ENCODE measurements at regions not wholly inside any gene's neighbourhood (a gene's known extent, or its start where the extent isn't known, plus 50 kb on each side); places are given as distances from the start of the nearest gene placed in this dataset.

DNA sequence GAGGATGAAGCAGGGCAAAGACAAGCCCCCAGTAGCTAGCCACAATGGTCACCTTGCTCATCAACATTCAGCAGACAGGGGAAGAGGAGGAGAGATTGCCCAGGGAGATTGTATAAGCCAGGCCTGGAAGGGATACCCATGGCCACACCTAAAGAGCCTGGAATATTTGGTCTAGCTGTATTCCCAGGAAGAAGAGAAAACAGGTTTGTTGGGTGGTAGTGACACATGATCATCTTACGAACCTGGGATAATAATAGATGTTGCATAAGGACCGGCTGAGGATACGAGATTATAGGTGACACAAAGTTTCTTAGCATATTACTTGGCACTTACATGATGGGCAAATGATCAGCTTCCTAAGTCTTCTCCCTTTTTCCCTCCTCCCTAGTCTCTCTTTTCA, 95.9 kb downstream of the HHIPL2 start:
- Mint-ChIP-seq H3K4me1 (ENCODE audit: low read depth) (no peaks in the 10 kb centered on the region), H3K9me3 (peaks cover 4% of the 10 kb centered on the region), H3K27ac (no peak overlapping the region), H3K4me3 (no peak overlapping the region), H3K27me3 (peaks cover 2% of the 10 kb centered on the region), H3K36me3 (ENCODE audit: low read depth) (no peaks in the 10 kb centered on the region)
- intact Hi-C loops (cut with micrococcal nuclease) = no loop called here

DNA sequence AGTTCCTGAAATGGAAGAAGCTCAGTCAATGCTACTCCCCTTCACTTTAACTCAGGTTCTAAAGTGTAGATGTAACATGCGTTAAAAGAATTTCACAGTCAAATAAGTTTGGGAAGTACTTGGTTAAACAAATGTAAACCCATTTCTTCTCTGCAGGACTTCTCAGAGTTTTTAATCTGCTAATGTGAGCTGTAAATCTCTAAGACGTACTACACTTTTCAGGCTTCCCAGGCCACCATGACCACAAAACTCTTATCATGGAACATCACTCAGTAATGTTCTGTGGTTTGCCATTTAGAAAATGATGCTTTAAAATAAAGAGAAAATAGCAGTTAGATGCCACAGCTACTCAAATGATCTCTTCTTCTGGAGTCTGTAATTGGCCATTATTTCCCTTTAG, 104.3 kb downstream of the HHIPL2 start:
- intact Hi-C loops (cut with micrococcal nuclease) = no loop called here
- no peaks in the 10 kb centered on the region for H3K27me3 Mint-ChIP-seq
- H3K4me1 Mint-ChIP-seq (ENCODE audit: low read depth) = no peaks in the 10 kb centered on the region

DNA sequence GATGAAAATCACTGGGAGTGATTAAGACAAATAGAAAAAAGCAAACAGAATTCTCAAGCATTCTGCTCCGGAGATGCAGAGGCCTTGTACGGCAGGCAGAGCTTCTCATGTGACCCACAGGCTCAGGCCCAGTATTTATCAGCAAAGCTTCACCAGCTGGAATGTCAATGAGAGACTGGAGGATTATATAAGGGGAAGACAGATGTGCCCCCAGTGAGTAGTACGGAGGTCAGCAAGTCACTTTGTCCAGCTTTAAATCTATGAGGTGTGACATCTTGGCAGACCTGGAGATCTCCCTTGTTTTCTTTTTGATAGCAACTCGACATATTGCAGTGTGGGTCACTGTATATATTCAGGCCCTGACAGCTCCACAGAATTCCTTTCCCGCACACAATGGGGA, 106.8 kb downstream of the HHIPL2 start:
- intact Hi-C loops (cut with micrococcal nuclease) = no loop called here
- no peaks in the 10 kb centered on the region for H3K27me3 Mint-ChIP-seq
- H3K36me3 Mint-ChIP-seq (ENCODE audit: low read depth) = no peaks in the 10 kb centered on the region
- H3K9me3 Mint-ChIP-seq = no peaks in the 10 kb centered on the region
- no peak overlapping the region for H3K4me3 Mint-ChIP-seq
- H3K4me1 Mint-ChIP-seq (ENCODE audit: low read depth) = no peaks in the 10 kb centered on the region
- no peak overlapping the region for H3K27ac Mint-ChIP-seq

More for the DNA sequence above, 104.3 kb downstream of the HHIPL2 start:
- Mint-ChIP-seq H3K9me3 (no peaks in the 10 kb centered on the region), H3K27ac (no peak overlapping the region), H3K36me3 (ENCODE audit: low read depth) (no peaks in the 10 kb centered on the region), H3K4me3 (no peak overlapping the region)

DNA sequence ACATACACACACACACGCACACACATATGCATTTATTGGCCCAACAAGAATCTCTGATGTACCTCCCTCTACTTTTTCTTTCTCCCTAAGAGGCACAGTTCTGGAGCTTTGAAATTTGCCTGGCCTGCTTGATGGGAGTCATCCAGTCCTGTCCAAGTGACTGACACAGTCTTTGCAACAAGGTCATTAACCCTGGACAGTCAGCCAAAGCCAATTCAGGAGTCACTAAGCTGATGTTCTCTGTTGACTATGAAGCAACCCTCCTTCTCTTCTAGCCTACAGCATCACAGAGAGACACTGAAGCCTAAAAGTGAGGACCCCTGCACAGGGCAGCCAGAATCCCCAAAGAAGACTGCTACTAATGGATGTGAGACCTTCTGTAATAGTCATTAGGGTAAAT, 123.1 kb downstream of the HHIPL2 start:
- Mint-ChIP-seq H3K27ac (no peak overlapping the region), H3K9me3 (peaks cover 22% of the 10 kb centered on the region), H3K36me3 (ENCODE audit: low read depth) (no peaks in the 10 kb centered on the region), H3K4me1 (ENCODE audit: low read depth) (peaks cover 7% of the 10 kb centered on the region), H3K27me3 (no peaks in the 10 kb centered on the region), H3K4me3 (no peak overlapping the region)
- intact Hi-C loops (cut with micrococcal nuclease) = no loop called here

DNA sequence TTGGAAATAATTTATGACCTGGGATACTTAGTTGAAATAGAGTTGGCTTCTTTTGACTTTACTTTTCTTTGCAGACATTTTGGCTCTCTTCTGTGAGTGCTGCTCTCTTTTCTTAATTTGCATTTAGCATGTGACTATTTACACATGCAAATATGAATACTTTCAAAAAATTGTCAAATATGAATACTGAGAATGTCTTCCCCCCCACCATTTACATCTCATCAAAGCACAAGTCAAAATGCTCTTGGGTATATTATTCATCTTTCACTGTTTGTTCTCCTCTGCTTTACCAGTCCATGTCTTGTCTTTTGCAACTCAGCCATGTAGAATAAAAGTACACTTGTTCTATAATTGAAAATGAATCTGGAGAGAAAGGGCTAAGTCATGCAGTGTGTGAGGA, 126.5 kb downstream of the HHIPL2 start:
- Mint-ChIP-seq H3K9me3 (peaks cover 13% of the 10 kb centered on the region), H3K27me3 (no peaks in the 10 kb centered on the region), H3K36me3 (ENCODE audit: low read depth) (no peaks in the 10 kb centered on the region), H3K4me1 (ENCODE audit: low read depth) (peaks cover 7% of the 10 kb centered on the region), H3K27ac (no peak overlapping the region), H3K4me3 (no peak overlapping the region)
- intact Hi-C loops (cut with micrococcal nuclease) = no loop called here

DNA sequence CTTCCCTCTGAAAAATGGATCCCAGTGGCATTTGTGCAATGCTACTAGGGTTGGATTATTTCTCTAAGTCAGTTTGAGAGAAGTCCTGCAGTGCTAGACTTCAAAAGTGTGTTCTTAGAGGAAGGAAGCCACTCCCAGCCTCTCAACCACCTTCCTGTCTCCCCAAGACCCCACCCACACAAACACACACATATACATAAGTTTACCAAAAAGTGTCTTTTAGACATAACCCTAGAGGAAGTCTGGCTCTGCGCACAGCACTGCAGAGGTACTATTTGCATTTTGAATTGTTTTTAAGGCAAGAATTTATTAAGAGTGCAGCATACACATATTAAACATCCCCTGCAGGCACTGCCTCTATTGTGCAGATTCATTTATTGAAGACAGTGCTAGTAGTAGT, 127.3 kb downstream of the HHIPL2 start:
- H3K4me3 Mint-ChIP-seq = no peak overlapping the region
- no peak overlapping the region for H3K27ac Mint-ChIP-seq
- no peaks in the 10 kb centered on the region for H3K27me3 Mint-ChIP-seq
- intact Hi-C loops (cut with micrococcal nuclease) = no loop called here
- no peaks in the 10 kb centered on the region for H3K36me3 Mint-ChIP-seq (ENCODE audit: low read depth)
- H3K9me3 Mint-ChIP-seq = peaks cover 13% of the 10 kb centered on the region
- peaks cover 7% of the 10 kb centered on the region for H3K4me1 Mint-ChIP-seq (ENCODE audit: low read depth)

DNA sequence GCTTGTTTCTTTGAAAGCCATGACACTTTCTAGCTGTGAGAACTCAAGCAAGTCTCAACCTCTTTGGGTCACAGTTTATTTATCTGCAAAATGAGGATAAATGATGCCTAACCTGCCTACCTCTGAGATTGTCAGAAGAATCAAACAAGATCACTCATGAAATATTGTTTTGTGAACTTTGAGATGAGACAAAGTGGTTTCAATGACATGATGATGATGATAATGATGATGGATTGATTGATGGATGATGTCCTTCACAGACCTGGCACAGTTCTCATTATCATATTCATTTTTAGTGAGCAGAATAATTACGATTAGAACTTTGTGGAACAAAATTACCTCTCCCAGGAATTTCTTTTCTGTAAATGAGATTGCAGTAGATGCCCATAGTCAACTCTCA, 129.2 kb downstream of the HHIPL2 start:
- H3K36me3 Mint-ChIP-seq (ENCODE audit: low read depth) = no peaks in the 10 kb centered on the region
- H3K9me3 Mint-ChIP-seq = peaks cover 11% of the 10 kb centered on the region
- H3K27ac Mint-ChIP-seq = no peak overlapping the region
- H3K4me1 Mint-ChIP-seq (ENCODE audit: low read depth) = peaks cover 7% of the 10 kb centered on the region
- intact Hi-C loops (cut with micrococcal nuclease) = no loop called here
- H3K27me3 Mint-ChIP-seq = no peaks in the 10 kb centered on the region
- no peak overlapping the region for H3K4me3 Mint-ChIP-seq

DNA sequence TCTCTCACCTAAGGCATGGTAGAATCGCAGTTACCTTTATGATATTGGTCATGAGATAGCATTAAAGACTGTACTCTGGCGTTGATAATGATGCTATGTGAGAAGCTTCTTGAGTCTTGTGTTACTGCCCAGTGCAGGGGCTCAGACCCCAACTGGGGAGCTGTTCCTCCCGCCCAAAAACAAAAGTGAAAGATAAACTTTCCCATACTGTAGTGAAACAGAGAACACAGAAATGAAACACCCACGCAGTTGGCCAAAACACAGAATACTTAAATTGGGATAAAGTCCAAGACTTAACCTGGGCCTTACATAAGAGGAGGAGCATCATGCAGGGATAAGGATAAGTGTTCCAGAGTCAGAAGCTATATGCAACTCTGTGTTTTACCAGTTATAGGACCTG, 130.6 kb downstream of the HHIPL2 start:
- no peaks in the 10 kb centered on the region for H3K27me3 Mint-ChIP-seq
- no peak overlapping the region for H3K27ac Mint-ChIP-seq
- H3K9me3 Mint-ChIP-seq = no peaks in the 10 kb centered on the region
- intact Hi-C loops (cut with micrococcal nuclease) = no loop called here
- H3K4me1 Mint-ChIP-seq (ENCODE audit: low read depth) = peaks cover 7% of the 10 kb centered on the region
- no peaks in the 10 kb centered on the region for H3K36me3 Mint-ChIP-seq (ENCODE audit: low read depth)
- H3K4me3 Mint-ChIP-seq = no peak overlapping the region

DNA sequence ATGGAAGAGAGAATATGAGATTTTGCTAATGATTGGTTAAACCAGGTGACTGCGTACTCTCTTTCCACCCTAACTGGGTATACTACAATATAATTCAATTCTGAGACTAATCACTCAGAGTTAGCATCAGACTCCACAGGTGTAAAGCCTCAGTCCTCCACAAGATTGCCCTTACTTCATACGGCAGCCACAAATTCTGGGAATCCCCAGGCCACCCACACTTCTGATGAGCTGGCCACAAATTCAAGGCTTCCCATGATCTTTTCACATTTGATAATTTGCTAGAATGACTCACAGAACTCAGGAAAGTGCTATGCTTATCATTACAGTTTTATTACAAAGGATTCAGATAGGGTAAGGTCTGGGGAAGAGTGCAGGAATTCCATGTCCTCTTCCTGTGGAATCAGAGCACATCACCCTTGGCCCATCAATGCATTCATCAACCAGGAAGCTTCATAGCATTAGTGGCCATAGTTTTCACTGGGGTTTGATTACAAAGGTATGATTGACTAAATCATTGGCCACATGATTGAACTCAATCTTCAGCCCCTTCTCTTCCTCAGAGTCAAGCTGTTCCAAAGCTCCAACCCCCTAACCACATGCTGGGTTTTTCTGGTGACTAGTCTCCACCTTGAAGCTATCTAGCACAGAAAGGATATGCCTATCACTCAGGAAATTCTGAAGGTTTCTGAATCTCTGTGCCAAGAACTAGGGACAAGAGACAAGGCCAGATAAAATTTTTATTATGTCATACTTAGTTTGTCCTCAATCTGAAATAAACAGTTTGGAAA, 131.7 kb downstream of the HHIPL2 start:
- Mint-ChIP-seq H3K4me3 (no peak overlapping the region), H3K36me3 (ENCODE audit: low read depth) (no peaks in the 10 kb centered on the region), H3K9me3 (no peaks in the 10 kb centered on the region), H3K27me3 (no peaks in the 10 kb centered on the region), H3K27ac (no peak overlapping the region), H3K4me1 (ENCODE audit: low read depth) (peaks cover 7% of the 10 kb centered on the region)
- intact Hi-C loops (cut with micrococcal nuclease) = no loop called here

DNA sequence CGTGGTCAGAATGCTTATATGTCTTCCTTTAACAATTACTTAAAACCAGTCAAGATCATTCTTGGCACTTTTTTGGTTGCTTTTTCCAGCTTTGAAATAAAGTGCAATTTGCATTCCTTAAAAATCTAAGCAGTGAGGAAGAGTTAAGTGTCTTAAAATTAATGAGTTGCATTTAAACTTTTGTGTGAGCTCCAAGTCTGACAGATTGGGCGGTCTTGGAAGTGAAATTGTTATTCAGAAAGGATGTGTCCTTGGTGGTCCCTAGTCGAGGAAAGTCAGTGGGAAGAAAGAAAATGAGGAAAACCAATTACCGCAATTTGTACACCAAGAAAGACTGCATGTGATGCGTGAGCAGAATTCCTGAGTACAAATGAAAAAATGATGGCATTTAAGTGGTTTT, 132.5 kb downstream of the HHIPL2 start:
- Mint-ChIP-seq H3K4me3 (no peak overlapping the region), H3K4me1 (ENCODE audit: low read depth) (peaks cover under 1% of the 10 kb centered on the region), H3K36me3 (ENCODE audit: low read depth) (no peaks in the 10 kb centered on the region), H3K27me3 (no peaks in the 10 kb centered on the region), H3K27ac (no peak overlapping the region), H3K9me3 (no peaks in the 10 kb centered on the region)
- intact Hi-C loops (cut with micrococcal nuclease) = no loop called here

DNA sequence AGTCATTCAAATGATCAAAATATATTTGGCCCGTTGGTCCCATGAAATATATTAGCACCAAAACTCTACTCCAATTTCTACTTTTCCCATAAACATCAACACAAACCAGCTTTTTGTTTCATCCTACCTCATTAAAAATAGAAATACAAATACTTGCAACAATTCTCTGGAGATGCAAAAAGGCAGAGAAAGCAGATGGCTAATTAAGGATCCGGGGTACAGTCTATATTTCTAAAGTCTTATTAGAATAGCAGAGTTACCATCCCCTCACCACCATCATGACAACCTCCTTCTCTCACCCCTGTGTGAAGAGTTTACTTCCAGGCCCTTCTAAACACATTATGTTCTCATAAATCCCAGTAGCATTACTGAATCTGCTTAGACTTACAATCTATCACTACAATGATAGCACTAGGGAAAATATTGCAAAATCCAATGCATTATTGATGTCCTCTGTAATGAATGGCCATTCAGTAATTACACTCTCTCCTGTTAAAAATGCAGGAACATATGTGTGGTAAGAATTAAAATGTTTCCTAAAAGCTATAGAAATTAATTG, 133.8 kb downstream of the HHIPL2 start:
- Mint-ChIP-seq H3K27me3 (no peaks in the 10 kb centered on the region), H3K36me3 (ENCODE audit: low read depth) (no peaks in the 10 kb centered on the region), H3K4me3 (no peak overlapping the region), H3K27ac (no peak overlapping the region), H3K9me3 (no peaks in the 10 kb centered on the region), H3K4me1 (ENCODE audit: low read depth) (no peaks in the 10 kb centered on the region)
- intact Hi-C loops (cut with micrococcal nuclease) = no loop called here

DNA sequence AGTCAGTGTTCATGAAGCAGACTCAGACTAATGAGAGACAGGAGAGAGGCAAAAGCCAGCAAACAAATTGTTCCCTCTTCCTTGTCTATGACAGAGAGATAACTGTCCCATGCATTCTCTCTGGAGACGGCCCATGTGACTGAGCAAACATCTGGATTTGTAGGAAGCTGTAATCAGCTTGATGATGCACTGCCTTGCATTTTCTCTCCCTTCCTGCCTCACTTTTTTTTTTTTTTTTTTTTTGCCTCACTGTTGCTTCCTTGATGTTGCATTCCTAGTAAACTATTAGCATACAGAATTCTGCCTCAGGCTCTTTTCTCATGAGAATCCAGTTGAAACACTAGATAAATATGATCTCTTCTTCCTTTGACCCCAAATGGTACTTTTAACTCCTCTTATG, 134.5 kb downstream of the HHIPL2 start:
- no peaks in the 10 kb centered on the region for H3K4me1 Mint-ChIP-seq (ENCODE audit: low read depth)
- no peak overlapping the region for H3K4me3 Mint-ChIP-seq
- no peak overlapping the region for H3K27ac Mint-ChIP-seq
- H3K27me3 Mint-ChIP-seq = no peaks in the 10 kb centered on the region
- H3K36me3 Mint-ChIP-seq (ENCODE audit: low read depth) = no peaks in the 10 kb centered on the region
- intact Hi-C loops (cut with micrococcal nuclease) = no loop called here
- H3K9me3 Mint-ChIP-seq = no peaks in the 10 kb centered on the region

DNA sequence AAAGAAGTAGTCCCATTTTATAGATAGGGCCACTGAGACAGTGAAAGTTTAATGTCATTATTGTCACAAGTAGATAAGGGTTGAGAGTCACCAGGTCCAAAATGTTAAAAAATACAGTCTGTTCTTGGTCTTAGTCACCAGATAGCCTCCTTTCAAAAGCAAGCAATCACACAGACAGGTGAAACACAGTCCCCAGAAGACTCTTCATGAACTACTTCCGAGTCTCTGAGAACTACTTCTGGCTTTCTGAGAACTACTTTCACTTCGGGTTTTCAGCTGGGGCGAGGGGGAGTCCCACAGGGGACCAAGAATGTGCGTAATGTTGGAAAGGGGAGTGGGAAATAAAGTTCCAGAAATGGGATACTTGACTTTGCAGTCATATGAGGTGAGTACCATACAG, 143.2 kb downstream of the HHIPL2 start:
- no peaks in the 10 kb centered on the region for H3K4me1 Mint-ChIP-seq (ENCODE audit: low read depth)
- no peak overlapping the region for H3K4me3 Mint-ChIP-seq
- no peak overlapping the region for H3K27ac Mint-ChIP-seq
- H3K27me3 Mint-ChIP-seq = no peaks in the 10 kb centered on the region
- intact Hi-C loops (cut with micrococcal nuclease) = no loop called here
- no peaks in the 10 kb centered on the region for H3K9me3 Mint-ChIP-seq
- no peaks in the 10 kb centered on the region for H3K36me3 Mint-ChIP-seq (ENCODE audit: low read depth)

DNA sequence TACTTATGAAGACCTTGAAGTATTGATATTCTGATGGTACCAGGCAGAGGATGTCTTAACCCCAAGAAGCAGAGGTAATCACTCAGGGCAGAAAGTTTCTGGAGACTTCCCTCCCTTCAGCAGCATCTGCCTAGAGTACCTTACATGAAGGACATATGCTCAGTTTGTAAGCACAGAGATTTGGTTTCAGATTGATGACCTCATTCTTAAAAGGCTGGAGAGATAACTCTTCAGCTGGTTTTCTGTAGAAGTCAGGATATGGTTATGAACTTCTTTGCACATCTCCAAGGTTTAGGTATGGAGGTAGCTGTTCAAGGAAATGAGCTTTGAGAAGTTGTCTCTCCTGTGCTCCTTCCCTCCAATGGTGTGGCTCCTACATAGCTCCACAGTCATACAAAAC, 148.7 kb downstream of the HHIPL2 start:
- no peaks in the 10 kb centered on the region for H3K27me3 Mint-ChIP-seq
- H3K27ac Mint-ChIP-seq = no peak overlapping the region
- H3K4me3 Mint-ChIP-seq = no peak overlapping the region
- no peaks in the 10 kb centered on the region for H3K4me1 Mint-ChIP-seq (ENCODE audit: low read depth)
- no peaks in the 10 kb centered on the region for H3K36me3 Mint-ChIP-seq (ENCODE audit: low read depth)
- no peaks in the 10 kb centered on the region for H3K9me3 Mint-ChIP-seq
- intact Hi-C loops (cut with micrococcal nuclease) = no loop called here

DNA sequence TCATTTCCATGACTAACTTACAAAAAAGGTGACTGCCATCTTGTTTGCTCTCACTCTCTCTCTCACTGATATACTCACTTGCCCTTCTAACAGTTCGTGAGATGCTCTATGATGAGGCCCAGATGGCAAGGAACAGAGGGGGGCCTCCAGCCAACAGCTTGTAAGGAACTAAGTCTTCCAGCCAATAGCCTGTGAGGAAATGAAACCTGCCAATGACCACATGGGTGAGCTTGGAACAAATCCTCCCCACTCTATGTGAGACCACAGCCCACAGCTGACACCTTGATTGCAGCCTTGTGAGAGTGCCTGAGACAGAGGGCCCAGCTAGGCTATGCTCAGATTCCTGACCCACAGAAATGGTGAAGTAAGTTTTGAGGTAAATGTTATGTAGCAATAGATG, 153.7 kb downstream of the HHIPL2 start:
- Mint-ChIP-seq H3K27me3 (no peaks in the 10 kb centered on the region), H3K4me3 (no peak overlapping the region), H3K9me3 (no peaks in the 10 kb centered on the region), H3K4me1 (ENCODE audit: low read depth) (no peaks in the 10 kb centered on the region), H3K27ac (no peak overlapping the region), H3K36me3 (ENCODE audit: low read depth) (no peaks in the 10 kb centered on the region)
- intact Hi-C loops (cut with micrococcal nuclease) = no loop called here

All from dendritic cell treated with granulocyte-macrophage colony-stimulating factor and Interleukin-4, amounts not matched to agents 40 ng/mL and 50 ng/mL, for 4 days (primary cell).